Breast epithelium (tissue), 3 donors: ENCODE measurements at regions not wholly inside any gene's neighbourhood (a gene's known extent, or its start where the extent isn't known, plus 50 kb on each side); places are given as distances from the start of the nearest gene placed in this dataset.

ENCODE experiments used
- POLR2A ChIP-seq: fragments of 450-650 bp; IDR thresholded peaks from one replicate; pipeline ENCODE4 v1.6.1; 2016; ENCODE audit warnings: antibody characterized with exemption, mild to moderate bottlenecking, moderate library complexity
- POLR2AphosphoS5 ChIP-seq, 3 donors: sonication (generic); formaldehyde crosslinking; IDR thresholded peaks; one replicate each; pipeline ENCODE4 v1.6.1; 2017; ENCODE audit warnings: antibody characterized with exemption in 3 of 3
- TF ChIP-seq, protein P1 (sequence below), 3 donors: fragments of 450-650 bp; IDR thresholded peaks; one replicate each; pipeline ENCODE4 v1.5.1; 2016 to 2017; ENCODE audit warnings: antibody characterized with exemption in 3 of 3, mild to moderate bottlenecking in 3 of 3, moderate library complexity in 3 of 3

DNA sequence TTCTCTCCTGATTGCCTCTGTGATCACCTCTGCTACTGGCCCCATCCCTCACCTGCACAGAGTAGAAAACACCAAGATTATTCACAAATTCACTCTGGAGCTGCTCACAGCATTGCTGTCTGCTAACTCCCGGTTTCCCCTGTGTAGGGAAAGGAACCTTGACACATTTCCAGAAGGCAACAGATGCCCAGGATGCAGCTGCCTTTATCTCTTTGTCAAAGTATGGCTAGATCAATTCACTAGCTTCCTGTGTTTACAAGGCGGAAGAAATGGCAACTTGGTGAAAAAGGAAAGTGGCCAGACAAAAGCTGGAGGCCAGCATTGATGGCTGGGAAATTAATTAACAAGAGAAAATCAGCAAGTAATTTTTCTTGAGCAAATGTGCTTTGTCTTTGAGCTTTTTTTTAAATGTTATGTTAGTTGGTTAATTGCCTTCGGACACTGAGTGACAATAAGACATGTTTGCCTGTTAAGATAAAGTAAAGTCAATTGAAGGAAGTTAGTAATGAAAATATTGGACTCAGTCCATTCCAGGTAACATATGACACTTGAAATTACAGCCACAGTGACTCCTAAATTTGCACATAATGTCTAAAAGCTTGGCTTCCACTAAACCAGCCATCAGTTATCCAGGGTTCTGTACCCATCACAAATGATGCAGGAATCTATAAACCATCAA, 394.6 kb upstream of the IL12A start:
- TF ChIP-seq, protein P1, sequence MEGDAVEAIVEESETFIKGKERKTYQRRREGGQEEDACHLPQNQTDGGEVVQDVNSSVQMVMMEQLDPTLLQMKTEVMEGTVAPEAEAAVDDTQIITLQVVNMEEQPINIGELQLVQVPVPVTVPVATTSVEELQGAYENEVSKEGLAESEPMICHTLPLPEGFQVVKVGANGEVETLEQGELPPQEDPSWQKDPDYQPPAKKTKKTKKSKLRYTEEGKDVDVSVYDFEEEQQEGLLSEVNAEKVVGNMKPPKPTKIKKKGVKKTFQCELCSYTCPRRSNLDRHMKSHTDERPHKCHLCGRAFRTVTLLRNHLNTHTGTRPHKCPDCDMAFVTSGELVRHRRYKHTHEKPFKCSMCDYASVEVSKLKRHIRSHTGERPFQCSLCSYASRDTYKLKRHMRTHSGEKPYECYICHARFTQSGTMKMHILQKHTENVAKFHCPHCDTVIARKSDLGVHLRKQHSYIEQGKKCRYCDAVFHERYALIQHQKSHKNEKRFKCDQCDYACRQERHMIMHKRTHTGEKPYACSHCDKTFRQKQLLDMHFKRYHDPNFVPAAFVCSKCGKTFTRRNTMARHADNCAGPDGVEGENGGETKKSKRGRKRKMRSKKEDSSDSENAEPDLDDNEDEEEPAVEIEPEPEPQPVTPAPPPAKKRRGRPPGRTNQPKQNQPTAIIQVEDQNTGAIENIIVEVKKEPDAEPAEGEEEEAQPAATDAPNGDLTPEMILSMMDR (IDR thresholded peaks at IDR 0.05): no peak
- TF ChIP-seq POLR2AphosphoS5 (IDR thresholded peaks at IDR 0.05) (no peak), POLR2A (no peak)
